CD4-positive, alpha-beta T cell treated with Interleukin-1 beta for 1 hour (primary cell): ENCODE measurements at regions not wholly inside any gene's neighbourhood (a gene's known extent, or its start where the extent isn't known, plus 50 kb on each side); places are given as distances from the start of the nearest gene placed in this dataset.

Source experiments
- DNase-seq, 2 donors: peaks; one replicate each; pipeline ENCODE4 v3.0.0-alpha.2; 2020 to 2022

- no peak for DNase-seq
Measured at GRCh38 chr5:53334431-53334941, 145.9 kb upstream of the FST start.

DNA sequence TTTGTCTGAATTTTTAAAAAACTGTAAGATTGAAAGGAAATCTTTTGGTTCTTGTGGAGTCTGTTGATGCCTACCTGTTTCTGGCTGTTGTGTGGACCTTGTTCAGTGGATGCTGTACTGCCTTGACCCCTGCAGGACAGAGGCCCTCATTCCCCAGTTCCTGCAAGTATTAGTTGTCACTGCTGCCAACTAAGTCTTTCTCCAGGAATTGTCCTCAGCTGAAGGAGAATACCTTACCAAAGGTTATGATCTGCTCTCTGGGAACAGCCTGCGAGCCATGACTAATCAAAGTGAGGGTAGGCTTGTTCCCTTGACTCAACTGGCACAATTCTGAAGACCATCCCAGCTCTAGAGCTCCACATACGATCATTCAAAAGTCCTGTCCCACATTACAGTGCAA, 145.3 kb upstream of the FST start:
- DNase-seq = no peak

GRCh38 chr5:53337827-53338226, 142.6 kb upstream of the FST start:
- no peak for DNase-seq

GRCh38 chr5:53338971-53339370, 141.5 kb upstream of the FST start:
- no peak for DNase-seq

DNA sequence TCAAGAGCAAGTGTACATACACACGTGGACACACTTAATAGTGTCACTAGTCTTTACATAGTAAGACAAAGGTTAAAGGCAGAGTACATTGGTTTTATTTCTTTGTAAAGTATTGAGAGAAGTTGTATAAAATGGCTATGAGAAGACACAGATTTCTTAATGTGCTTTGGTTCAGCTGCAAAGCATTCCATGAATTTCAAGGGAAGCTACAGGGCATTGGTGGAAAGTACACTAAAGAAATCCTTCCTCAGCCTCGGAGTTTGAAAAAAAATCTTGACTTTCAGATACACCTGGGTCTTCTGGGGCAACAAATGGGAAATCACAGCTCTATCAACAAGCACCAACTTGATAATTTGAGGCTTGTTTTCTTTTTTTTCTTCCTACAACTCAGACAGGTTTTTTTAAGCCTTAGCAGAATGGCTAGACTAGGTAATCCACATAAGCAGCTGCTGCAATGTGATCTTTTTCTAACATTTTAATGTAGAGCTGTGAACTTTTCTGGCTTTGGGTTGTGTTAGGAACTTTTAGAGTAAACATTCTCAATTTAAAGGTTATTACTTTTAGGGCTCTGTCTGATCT, 140.4 kb upstream of the FST start:
- no peak for DNase-seq

- DNase-seq = no peak
Measured at GRCh38 chr5:53340956-53341750, 139.3 kb upstream of the FST start.

GRCh38 chr5:53342236-53342635, 138.2 kb upstream of the FST start:
- DNase-seq = no peak

DNA sequence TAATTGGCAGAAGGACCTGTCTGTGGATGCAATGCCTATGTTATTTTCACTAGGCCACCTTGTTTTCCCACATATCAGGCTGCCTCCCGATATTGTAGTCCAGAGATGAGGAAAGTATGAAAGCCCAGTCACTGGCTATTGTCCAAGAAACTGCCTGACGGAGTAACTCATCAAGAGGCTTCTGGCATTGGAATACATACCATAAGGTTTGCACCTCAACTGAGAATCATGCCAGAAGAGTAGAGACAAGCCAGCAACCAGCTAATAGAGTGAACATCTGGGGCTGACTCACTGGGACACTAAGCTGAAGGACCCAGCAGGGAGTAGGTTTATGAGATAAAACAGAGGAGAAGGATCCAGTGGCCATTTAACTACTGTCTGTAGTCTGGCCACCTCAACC, 137.2 kb upstream of the FST start:
- DNase-seq = no peak

- no peak for DNase-seq
Measured at GRCh38 chr5:53350368-53350767, 130.1 kb upstream of the FST start.

GRCh38 chr5:53350991-53351770, 129.2 kb upstream of the FST start:
- DNase-seq = no peak

DNA sequence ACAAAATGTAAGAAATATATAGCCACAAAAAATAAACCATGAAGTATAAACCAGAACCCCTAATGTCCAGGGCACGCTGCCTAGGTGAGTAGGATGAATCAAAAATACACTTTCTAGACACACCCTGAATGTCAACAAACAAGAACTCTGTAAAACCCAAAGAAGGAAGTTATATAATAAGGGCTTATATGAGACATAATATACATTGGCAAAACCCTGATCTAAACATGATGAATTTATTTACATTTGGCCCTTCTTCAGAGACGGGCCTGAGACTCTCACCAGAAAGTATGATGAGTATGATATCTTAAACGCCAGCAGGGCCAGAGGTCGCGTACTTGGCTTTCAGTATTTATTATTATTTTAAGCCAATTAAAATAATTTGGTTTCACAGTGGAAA, 125.1 kb upstream of the FST start:
- no peak for DNase-seq

- DNase-seq = no peak
Measured at GRCh38 chr5:53355931-53356330, 124.5 kb upstream of the FST start.

GRCh38 chr5:53357439-53357838, 123.0 kb upstream of the FST start:
- no peak for DNase-seq

DNA sequence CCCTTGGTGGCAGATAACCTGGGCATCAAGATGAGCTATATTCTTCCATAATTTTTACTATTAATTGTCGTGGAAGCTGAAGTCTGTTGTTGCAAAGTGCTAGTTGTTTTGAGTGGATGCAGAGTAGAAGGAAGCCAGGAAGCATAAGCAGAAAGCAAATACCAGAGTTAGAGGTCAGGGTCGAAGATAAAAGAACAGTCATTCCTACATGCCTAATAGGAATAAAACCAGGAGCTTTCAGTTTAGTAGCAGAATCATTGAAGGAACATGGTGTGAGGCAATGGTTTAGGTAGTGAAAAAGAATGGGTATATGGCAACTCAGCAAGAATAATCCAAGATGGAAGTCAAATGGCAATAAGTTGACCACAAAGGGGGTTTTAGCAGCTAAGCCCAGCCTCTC, 121.6 kb upstream of the FST start:
- DNase-seq = no peak

DNA sequence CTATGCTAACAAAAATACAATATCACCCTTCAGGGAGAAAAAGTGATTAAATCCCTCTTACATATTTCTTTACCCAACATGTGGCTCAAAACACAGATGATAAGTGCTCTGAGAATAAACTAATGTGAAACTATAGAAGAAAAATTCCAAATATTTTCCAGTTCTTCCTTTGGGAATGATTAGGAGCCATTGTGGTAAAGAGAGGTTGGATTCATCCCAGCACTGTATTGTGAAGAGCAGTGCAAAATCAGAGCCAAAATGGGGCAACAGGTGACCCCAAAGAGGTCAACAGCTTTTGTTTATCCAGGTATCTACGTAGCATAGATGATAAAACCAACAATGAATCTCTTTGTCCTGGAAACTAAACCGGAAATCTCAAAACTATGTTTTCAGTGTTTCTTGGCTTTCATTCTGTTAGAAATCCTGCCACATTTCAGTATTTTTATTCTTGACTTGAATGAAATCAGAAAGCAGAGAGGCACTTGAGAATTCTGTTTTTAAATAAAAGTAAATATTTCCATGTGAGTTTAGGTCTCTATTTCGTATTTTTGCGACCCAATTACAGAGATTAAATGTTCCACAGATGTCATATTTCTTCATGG, 120.4 kb upstream of the FST start:
- no peak for DNase-seq

GRCh38 chr5:53360811-53361210, 119.6 kb upstream of the FST start:
- DNase-seq = no peak

DNA sequence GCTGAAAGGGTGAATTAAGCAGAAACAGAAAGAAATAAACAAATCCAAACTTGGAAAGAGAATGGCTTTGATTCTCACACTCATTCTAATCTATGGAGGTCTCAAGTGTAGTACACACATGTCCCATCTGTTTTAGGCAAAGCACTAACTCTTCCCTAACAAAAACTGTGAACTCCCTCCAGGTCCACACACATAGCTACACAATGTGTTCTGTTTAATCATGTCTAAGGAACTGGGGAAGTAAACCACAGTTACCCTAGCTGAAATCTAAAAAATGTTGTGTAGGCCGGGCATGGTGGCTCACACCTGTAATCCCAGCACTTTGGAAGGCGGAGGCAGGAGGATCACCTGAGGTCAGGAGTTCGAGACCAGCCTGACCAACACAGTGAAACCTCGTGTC, 118.7 kb upstream of the FST start:
- DNase-seq = no peak

DNA sequence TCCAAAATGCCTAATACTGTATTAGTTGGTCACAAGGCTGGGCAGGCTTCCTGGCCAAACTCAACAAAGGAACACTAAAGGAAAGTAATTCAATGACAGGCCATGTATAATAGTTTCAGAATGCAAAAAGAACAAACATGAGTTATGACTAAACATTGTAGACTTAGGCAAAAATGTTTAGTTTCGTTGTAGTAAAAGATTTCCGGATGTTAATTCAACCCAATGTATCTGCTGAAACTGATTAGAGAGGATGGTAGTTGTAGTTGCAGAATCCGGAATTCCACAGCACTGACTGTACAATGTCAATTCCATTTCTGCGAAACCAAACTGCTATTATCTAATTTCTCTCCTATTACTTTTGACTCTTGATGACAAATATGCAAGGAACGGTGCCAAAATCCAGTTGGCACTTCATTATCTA, 117.9 kb upstream of the FST start:
- DNase-seq = no peak

DNA sequence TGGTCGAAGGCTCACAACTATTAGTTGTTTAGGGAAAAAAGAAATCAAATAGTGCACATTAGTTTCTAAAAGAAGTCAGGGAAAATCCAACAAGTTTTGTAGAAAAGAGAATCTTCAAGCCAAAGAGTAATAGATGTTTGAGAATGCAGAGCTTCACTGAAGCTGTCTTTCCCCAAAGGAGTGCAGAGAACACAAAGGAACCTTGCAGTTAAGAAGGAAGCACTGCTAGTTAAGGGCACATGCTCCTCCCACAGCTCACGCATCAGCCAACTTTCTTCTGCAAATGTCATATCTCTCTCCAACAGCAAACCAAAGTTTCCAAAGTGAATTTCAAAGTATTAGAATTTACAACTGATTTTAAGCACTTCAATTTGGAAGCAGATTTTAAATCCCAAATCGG, 116.4 kb upstream of the FST start:
- DNase-seq = no peak

DNA sequence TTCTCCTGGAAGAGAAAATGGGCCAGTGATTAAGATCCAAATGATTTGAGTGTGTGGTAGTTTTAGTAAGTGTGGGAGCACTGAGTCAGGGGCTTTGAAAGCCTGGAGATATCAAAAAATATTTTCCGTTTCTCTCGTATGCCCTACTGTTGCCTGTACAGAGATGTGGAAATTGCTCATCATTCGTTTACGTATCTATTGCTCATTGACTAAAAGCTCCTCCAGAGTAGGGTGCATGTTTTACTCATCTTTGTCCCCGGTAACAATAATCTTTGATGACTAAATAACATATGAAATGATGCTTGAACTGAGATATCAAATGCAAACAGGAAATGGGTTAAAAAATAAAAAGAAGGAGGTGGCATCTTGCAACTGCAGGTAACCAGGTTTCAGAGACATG, 114.2 kb upstream of the FST start:
- DNase-seq = no peak

DNA sequence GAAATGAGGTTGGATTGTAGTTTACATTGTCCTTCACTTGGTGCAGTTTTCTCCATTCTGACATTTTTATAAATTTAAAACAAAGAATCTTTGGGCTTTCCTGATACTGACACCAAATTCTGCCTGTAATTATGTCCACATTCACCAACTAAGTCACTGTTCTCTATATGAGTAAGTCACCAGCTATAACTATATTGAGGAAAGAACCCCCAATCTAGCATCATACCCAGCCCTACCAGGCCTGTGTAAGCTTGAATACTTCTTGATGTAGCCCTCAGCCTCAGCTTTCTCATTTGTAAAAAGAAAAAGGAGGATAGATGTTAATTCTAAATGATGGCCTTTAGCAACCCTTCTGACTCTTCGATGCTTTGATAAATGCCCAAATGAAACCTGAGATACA, 112.7 kb upstream of the FST start:
- DNase-seq = no peak

GRCh38 chr5:53368516-53368915, 111.9 kb upstream of the FST start:
- no peak for DNase-seq

DNA sequence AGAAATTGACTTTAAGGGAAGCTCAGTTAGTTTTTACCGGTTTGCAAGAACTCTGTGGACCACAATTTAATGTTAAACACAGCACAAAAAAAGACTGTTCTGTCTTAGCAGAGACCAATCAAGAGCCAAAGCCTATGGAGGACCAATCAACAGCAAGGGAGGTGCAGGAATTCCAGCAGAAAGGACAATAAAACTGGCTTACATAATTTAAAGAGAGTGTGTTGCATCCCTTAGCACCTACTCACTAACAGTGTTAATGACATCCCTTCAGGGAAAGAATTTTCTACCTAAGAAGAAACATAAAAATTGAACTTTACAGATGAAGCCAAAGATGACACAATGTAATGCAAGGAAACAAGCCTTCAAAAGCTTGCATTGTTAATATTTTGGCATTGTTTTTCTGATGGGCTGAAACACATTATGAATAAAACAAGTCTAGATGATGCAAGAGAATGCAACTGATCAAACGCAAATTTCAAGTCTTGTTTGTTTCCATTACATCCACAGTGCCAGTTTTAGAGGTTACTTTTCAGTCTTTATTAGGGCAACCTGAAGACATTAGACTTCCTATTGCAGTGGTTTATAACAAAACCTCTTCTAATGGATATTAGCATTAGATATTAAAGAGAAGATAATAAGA, 111.3 kb upstream of the FST start:
- DNase-seq = no peak
